ENCODE measurements at regions not wholly inside any gene's neighbourhood (a gene's known extent, or its start where the extent isn't known, plus 50 kb on each side); places are given as distances from the start of the nearest gene placed in this dataset.

DNA sequence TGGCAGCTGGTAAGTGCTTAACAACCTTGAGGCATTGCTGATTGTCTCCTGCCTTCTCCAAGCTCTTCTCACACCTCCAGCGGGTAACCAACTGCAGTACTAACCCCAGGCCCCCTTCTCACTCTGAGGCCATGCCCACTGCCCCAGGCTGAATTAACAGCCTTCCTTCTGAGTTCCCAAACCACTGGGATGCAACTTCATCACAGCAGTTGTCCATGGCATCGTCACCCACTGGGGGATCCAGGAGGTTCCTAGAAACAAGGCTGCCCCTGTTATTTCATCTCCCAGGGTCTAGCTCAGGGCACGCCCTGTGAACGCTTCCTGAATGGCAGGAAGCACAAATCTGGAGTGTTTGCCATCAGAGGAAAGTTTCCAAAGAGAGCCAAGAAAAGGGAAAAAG is 58.0 kb downstream of the SYNE3 start:
- TF ChIP-seq EP300 (IDR thresholded peaks at IDR 0.05; ENCODE audit: borderline replicate concordance) = no peak
- TF ChIP-seq FOXM1 (IDR thresholded peaks at IDR 0.05; ENCODE audit: borderline replicate concordance, low read depth) = no peak
- no peak for TF ChIP-seq YY1 (IDR thresholded peaks at IDR 0.05; ENCODE audit: low read depth)
- TF ChIP-seq, protein P1, sequence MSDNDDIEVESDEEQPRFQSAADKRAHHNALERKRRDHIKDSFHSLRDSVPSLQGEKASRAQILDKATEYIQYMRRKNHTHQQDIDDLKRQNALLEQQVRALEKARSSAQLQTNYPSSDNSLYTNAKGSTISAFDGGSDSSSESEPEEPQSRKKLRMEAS (IDR thresholded peaks at IDR 0.05) = no peak
- no peak for TF ChIP-seq EGR1 (IDR thresholded peaks at IDR 0.05)
- TF ChIP-seq ZBTB7A (IDR thresholded peaks at IDR 0.05; ENCODE audit: low read depth) = no peak
- no peak for TF ChIP-seq NFIC (IDR thresholded peaks at IDR 0.05)
- no peak for TF ChIP-seq RAD21 (IDR thresholded peaks at IDR 0.05; ENCODE audit: low read depth)
- TF ChIP-seq CEBPB (IDR thresholded peaks at IDR 0.05) = no peak
- TF ChIP-seq, protein P2, sequence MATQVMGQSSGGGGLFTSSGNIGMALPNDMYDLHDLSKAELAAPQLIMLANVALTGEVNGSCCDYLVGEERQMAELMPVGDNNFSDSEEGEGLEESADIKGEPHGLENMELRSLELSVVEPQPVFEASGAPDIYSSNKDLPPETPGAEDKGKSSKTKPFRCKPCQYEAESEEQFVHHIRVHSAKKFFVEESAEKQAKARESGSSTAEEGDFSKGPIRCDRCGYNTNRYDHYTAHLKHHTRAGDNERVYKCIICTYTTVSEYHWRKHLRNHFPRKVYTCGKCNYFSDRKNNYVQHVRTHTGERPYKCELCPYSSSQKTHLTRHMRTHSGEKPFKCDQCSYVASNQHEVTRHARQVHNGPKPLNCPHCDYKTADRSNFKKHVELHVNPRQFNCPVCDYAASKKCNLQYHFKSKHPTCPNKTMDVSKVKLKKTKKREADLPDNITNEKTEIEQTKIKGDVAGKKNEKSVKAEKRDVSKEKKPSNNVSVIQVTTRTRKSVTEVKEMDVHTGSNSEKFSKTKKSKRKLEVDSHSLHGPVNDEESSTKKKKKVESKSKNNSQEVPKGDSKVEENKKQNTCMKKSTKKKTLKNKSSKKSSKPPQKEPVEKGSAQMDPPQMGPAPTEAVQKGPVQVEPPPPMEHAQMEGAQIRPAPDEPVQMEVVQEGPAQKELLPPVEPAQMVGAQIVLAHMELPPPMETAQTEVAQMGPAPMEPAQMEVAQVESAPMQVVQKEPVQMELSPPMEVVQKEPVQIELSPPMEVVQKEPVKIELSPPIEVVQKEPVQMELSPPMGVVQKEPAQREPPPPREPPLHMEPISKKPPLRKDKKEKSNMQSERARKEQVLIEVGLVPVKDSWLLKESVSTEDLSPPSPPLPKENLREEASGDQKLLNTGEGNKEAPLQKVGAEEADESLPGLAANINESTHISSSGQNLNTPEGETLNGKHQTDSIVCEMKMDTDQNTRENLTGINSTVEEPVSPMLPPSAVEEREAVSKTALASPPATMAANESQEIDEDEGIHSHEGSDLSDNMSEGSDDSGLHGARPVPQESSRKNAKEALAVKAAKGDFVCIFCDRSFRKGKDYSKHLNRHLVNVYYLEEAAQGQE (IDR thresholded peaks at IDR 0.05; ENCODE audit: low read depth) = no peak
- TF ChIP-seq TAF1 (IDR thresholded peaks at IDR 0.05; ENCODE audit: low read depth) = no peak
- no peak for TF ChIP-seq CREB1 (IDR thresholded peaks at IDR 0.05; ENCODE audit: low read depth)
- no peak for TF ChIP-seq TEAD4 (IDR thresholded peaks at IDR 0.05)
- no peak for TF ChIP-seq TCF12 (IDR thresholded peaks at IDR 0.05; ENCODE audit: low read depth)
- TF ChIP-seq, protein P3, sequence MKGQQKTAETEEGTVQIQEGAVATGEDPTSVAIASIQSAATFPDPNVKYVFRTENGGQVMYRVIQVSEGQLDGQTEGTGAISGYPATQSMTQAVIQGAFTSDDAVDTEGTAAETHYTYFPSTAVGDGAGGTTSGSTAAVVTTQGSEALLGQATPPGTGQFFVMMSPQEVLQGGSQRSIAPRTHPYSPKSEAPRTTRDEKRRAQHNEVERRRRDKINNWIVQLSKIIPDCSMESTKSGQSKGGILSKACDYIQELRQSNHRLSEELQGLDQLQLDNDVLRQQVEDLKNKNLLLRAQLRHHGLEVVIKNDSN (IDR thresholded peaks at IDR 0.05) = no peak

DNA sequence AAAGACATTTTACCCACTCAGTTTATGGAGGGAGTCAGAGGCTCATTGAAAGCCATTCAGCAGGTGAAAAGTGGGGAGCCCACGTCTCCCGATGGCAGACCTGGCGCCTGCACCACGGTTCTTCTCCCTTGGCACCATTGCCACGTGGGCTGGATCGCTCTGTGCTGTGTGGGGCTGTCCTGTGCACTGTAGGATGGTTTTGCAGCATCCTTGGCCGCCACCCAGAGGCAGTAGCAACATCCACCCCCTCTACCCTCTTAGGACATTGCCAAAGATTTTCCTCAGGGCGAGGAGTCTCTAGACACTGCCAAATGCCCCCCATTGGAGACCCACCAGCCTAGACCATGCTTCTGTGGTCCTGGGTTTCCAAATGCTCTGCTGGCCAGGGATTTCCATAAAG is 60.2 kb downstream of the SYNE3 start:
- TF ChIP-seq, protein P1 (IDR thresholded peaks at IDR 0.05) = no peak
- no peak for TF ChIP-seq YY1 (IDR thresholded peaks at IDR 0.05; ENCODE audit: low read depth)
- no peak for TF ChIP-seq EP300 (IDR thresholded peaks at IDR 0.05; ENCODE audit: borderline replicate concordance)
- no peak for TF ChIP-seq CREB1 (IDR thresholded peaks at IDR 0.05; ENCODE audit: low read depth)
- no peak for TF ChIP-seq ZBTB7A (IDR thresholded peaks at IDR 0.05; ENCODE audit: low read depth)
- TF ChIP-seq EGR1 (IDR thresholded peaks at IDR 0.05) = no peak
- TF ChIP-seq, protein P2 (IDR thresholded peaks at IDR 0.05; ENCODE audit: low read depth) = no peak
- no peak for TF ChIP-seq TAF1 (IDR thresholded peaks at IDR 0.05; ENCODE audit: low read depth)
- no peak for TF ChIP-seq TCF12 (IDR thresholded peaks at IDR 0.05; ENCODE audit: low read depth)
- no peak for TF ChIP-seq TEAD4 (IDR thresholded peaks at IDR 0.05)
- no peak for TF ChIP-seq RAD21 (IDR thresholded peaks at IDR 0.05; ENCODE audit: low read depth)
- TF ChIP-seq CEBPB (IDR thresholded peaks at IDR 0.05) = no peak
- TF ChIP-seq NFIC (IDR thresholded peaks at IDR 0.05) = no peak
- TF ChIP-seq, protein P3 (IDR thresholded peaks at IDR 0.05) = no peak
- no peak for TF ChIP-seq FOXM1 (IDR thresholded peaks at IDR 0.05; ENCODE audit: borderline replicate concordance, low read depth)

DNA sequence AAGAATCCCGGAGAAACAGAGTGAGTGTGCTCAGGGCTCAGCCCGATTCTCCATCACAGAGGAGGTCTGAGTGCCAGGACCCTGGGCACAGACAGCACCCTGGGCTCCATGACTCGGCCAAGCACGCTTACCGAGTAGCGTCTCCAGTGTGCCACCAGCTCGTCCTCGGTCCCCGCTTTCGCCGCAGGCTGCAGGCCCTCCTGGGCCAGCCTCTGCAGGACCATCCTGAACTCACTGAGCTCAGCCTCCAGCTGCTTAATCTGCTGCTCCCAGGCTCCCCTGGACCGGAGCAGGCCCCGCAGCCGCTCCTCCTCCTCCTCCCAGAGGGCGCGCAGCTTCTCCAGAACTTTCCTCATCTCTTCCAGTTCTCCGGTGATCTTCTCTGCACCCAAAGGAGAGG is 61.2 kb downstream of the SYNE3 start:
- no peak for TF ChIP-seq FOXM1 (IDR thresholded peaks at IDR 0.05; ENCODE audit: borderline replicate concordance, low read depth)
- TF ChIP-seq, protein P2 (IDR thresholded peaks at IDR 0.05; ENCODE audit: low read depth) = no peak
- TF ChIP-seq TEAD4 (IDR thresholded peaks at IDR 0.05) = no peak
- TF ChIP-seq, protein P3 (IDR thresholded peaks at IDR 0.05) = no peak
- TF ChIP-seq TCF12 (IDR thresholded peaks at IDR 0.05; ENCODE audit: low read depth) = no peak

DNA sequence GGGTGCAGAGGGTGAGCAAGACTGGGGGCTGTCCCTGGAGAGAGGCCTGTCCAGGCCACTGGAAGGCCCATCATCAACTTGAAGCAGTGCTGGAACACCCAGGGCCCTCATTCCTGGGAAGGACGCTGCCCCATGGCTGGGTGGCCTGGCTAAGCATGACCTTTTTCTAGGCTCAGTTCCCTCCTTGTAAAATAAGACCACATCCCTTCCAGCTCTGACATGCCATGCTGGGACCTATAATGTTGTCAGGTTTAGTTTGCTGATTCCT is 62.8 kb downstream of the SYNE3 start:
- TF ChIP-seq CREB1 (IDR thresholded peaks at IDR 0.05; ENCODE audit: low read depth) = no peak
- TF ChIP-seq, protein P1 (IDR thresholded peaks at IDR 0.05) = no peak
- TF ChIP-seq TEAD4 (IDR thresholded peaks at IDR 0.05) = no peak
- no peak for TF ChIP-seq NFIC (IDR thresholded peaks at IDR 0.05)
- TF ChIP-seq EP300 (IDR thresholded peaks at IDR 0.05; ENCODE audit: borderline replicate concordance) = no peak
- TF ChIP-seq, protein P2 (IDR thresholded peaks at IDR 0.05; ENCODE audit: low read depth) = no peak
- TF ChIP-seq ZBTB7A (IDR thresholded peaks at IDR 0.05; ENCODE audit: low read depth) = no peak
- TF ChIP-seq TCF12 (IDR thresholded peaks at IDR 0.05; ENCODE audit: low read depth) = no peak

Data from Ishikawa (cell line).